B cell (primary cell): ENCODE measurements at regions not wholly inside any gene's neighbourhood (a gene's known extent, or its start where the extent isn't known, plus 50 kb on each side); places are given as distances from the start of the nearest gene placed in this dataset.

Source experiments
- ATAC-seq: fragments of 200-7000 bp; cut with Tn5 transposase; one replicate; pipeline ENCODE4 v1.10.0; 2021; ENCODE audit warnings: low read depth, mild to moderate bottlenecking, moderate number of reproducible peaks, moderate library complexity
- CTCF ChIA-PET: fragments of 350-600 bp; sonication (Branson Sonifier 250); formaldehyde crosslinking; loops from one replicate; lab custom pipeline; 2021; ENCODE audit warnings: antibody characterized with exemption, inconsistent platforms; lab: Charles Lee
- POLR2A ChIA-PET: fragments of 350-600 bp; sonication (Branson Sonifier 250); formaldehyde crosslinking; loops from one replicate; lab custom pipeline; 2021; ENCODE audit warnings: antibody characterized with exemption; lab: Charles Lee
- DNase-seq: peaks from one replicate; pipeline ENCODE4 v3.0.0; 2013
- H2AFZ ChIP-seq: 2 replicates; pipeline ENCODE4 v1.6.1; 2012; ENCODE audit warnings: mild to moderate bottlenecking, low read depth, low read length; ENCODE audit not compliant: insufficient read depth, poor library complexity, severe bottlenecking
- H3K27ac ChIP-seq, 2 donors: 1 replicate in 1 of 2; 2 replicates in 1 of 2; pipeline ENCODE4 v1.5.1; 2012 to 2013; ENCODE audit warnings: low read length in 2 of 2, mild to moderate bottlenecking in 2 of 2, moderate library complexity in 1 of 2
- H3K27me3 ChIP-seq, 4 experiments: fragments of 200-600 bp in 1 of 4; sonication (generic) in 1 of 4; replicated peaks in 1 of 4; 1 replicate in 2 of 4; 2 replicates in 2 of 4; pipeline versions ENCODE4 v1.6.1 to v1.7.0; 2013 to 2016; ENCODE audit warnings: low read length in 3 of 4, mild to moderate bottlenecking in 2 of 4, mixed read lengths in 1 of 4, moderate library complexity in 1 of 4; ENCODE audit not compliant: insufficient read depth in 4 of 4, control insufficient read depth in 3 of 4; ENCODE audit errors: control extremely low read depth in 1 of 4
- H3K36me3 ChIP-seq, 2 experiments: replicated peaks in 1 of 2; 1 replicate in 1 of 2; 2 replicates in 1 of 2; pipeline versions ENCODE4 v1.6.1 to v1.7.1; 2013; ENCODE audit warnings: low read length in 1 of 2; ENCODE audit not compliant: insufficient read depth in 2 of 2, control insufficient read depth in 1 of 2; ENCODE audit errors: control extremely low read depth in 1 of 2, extremely low read depth in 1 of 2
- H3K4me1 ChIP-seq, 2 donors: fragments of 200-600 bp in 1 of 2; sonication (generic) in 1 of 2; 1 replicate in 1 of 2; 2 replicates in 1 of 2; pipeline versions ENCODE4 v1.5.1 to v1.6.1; 2013 to 2017; ENCODE audit warnings: low read length in 2 of 2; ENCODE audit not compliant: control insufficient read depth in 2 of 2, insufficient read depth in 2 of 2
- H3K4me2 ChIP-seq: replicated peaks from 2 replicates; pipeline ENCODE3; 2012; ENCODE audit warnings: mild to moderate bottlenecking, low read depth, low read length; ENCODE audit not compliant: poor library complexity, severe bottlenecking
- H3K4me3 ChIP-seq, 5 experiments: fragments of 200-600 bp in 1 of 5; sonication (generic) in 1 of 5; 1 replicate in 3 of 5; 2 replicates in 2 of 5; pipeline versions ENCODE4 v1.5.1 to v1.7.0; 2011 to 2016; ENCODE audit warnings: low read length in 4 of 5, mild to moderate bottlenecking in 4 of 5, low read depth in 2 of 5, control low read depth in 1 of 5, moderate library complexity in 1 of 5; ENCODE audit not compliant: insufficient read depth in 1 of 5; ENCODE audit errors: control extremely low read depth in 1 of 5, extremely low read depth in 1 of 5
- H3K79me2 ChIP-seq: fragments of 200-600 bp; sonication (generic); one replicate; pipeline ENCODE4 v1.6.0; 2016; ENCODE audit warnings: low read length; ENCODE audit not compliant: control insufficient read depth, insufficient read depth
- H3K9ac ChIP-seq: fragments of 200-600 bp; sonication (generic); 2 replicates; pipeline ENCODE4 v1.6.1; 2017; ENCODE audit warnings: mild to moderate bottlenecking, low read length, moderate library complexity
- H3K9me3 ChIP-seq, 3 donors: one replicate each; pipeline versions ENCODE4 v1.6.1 to v1.7.1; 2013; ENCODE audit warnings: low read length in 2 of 3; ENCODE audit not compliant: control insufficient read depth in 2 of 3, insufficient read depth in 1 of 3; ENCODE audit errors: control extremely low read depth in 1 of 3
- H4K20me1 ChIP-seq: 2 replicates; pipeline ENCODE4 v1.6.0; 2012; ENCODE audit warnings: mild to moderate bottlenecking, low read length; ENCODE audit not compliant: insufficient read depth, control insufficient read depth, poor library complexity, severe bottlenecking
- H3K27ac Mint-ChIP-seq: one replicate; pipeline ENCODE4 v1.8.0; 2021; ENCODE audit warnings: mixed read lengths
- H3K27me3 Mint-ChIP-seq: one replicate; pipeline ENCODE4 v1.8.0; 2021; ENCODE audit warnings: mixed read lengths
- H3K4me1 Mint-ChIP-seq: one replicate; pipeline ENCODE4 v1.8.0; 2021; ENCODE audit warnings: mixed read lengths
- H3K4me3 Mint-ChIP-seq: one replicate; pipeline ENCODE4 v1.8.0; 2021; ENCODE audit warnings: mixed read lengths
- H3K9me3 Mint-ChIP-seq: one replicate; pipeline ENCODE4 v1.8.0; 2022; ENCODE audit warnings: mixed read lengths; ENCODE audit not compliant: insufficient read depth
- CTCF ChIP-seq: fragments of 200-600 bp; IDR thresholded peaks from one replicate; pipeline ENCODE4 v1.8.0; 2022; ENCODE audit warnings: antibody characterized with exemption, mild to moderate bottlenecking
- EZH2 ChIP-seq: IDR thresholded peaks from 2 replicates; pipeline ENCODE4 v1.6.1; 2012; ENCODE audit warnings: borderline replicate concordance, low read depth, mild to moderate bottlenecking, moderate library complexity, low read length; ENCODE audit not compliant: insufficient read depth, poor library complexity, severe bottlenecking
- WGBS: methylation state at CpG from one replicate; pipeline ENCODE4 v1.1.5; 2013; ENCODE audit warnings: missing lambda C conversion rate; ENCODE audit not compliant: insufficient coverage; 5-methylcytosine and 5-hydroxymethylcytosine counted together
- intact Hi-C: fragments of 100-400 bp; cut with micrococcal nuclease; formaldehyde crosslinking; loops from one replicate; pipeline ENCODE4 v1.10.0; 2022

GRCh38 chr11:37496201-37496600 is 898.2 kb upstream of the RAG2 start:
- ChIA-PET CTCF (no interaction called here), POLR2A (no interaction called here)
- Histone ChIP-seq H2AFZ (no peak overlapping the region), H3K9me3 (no peaks in the 10 kb centered on the region), H3K27ac (no peak overlapping the region), H3K79me2 (no peaks in the 10 kb centered on the region), H3K4me1 (no peaks in the 10 kb centered on the region), H3K27me3 (no peaks in the 10 kb centered on the region), H4K20me1 (no peaks in the 10 kb centered on the region), H3K4me3 (no peak overlapping the region), H3K9ac (no peak overlapping the region), H3K4me2 (no peak overlapping the region), H3K36me3 (no peaks in the 10 kb centered on the region)
- peaks cover 5% of the 10 kb centered on the region for H3K9me3 Mint-ChIP-seq
- TF ChIP-seq EZH2 (no peak), CTCF (no peak)
- no CpG with 5 or more reads among the region's 1 CpG for WGBS
- DNase-seq = no peak
- no peaks in the 10 kb centered on the region for H3K27me3 Mint-ChIP-seq
- no peak overlapping the region for H3K4me3 Mint-ChIP-seq
- no peaks in the 10 kb centered on the region for H3K4me1 Mint-ChIP-seq
- intact Hi-C loops = no loop called here
- no peak for ATAC-seq
- no peak overlapping the region for H3K27ac Mint-ChIP-seq

- Mint-ChIP-seq H3K4me3 (no peak overlapping the region), H3K9me3 (no peaks in the 10 kb centered on the region), H3K27me3 (no peaks in the 10 kb centered on the region), H3K27ac (no peak overlapping the region), H3K4me1 (no peaks in the 10 kb centered on the region)
- Histone ChIP-seq H3K36me3 (no peaks in the 10 kb centered on the region), H2AFZ (no peak overlapping the region), H3K4me1 (no peaks in the 10 kb centered on the region), H3K27ac (no peak overlapping the region), H3K9ac (no peak overlapping the region), H4K20me1 (no peaks in the 10 kb centered on the region), H3K4me3 (no peak overlapping the region), H3K79me2 (no peaks in the 10 kb centered on the region), H3K9me3 (no peaks in the 10 kb centered on the region), H3K27me3 (no peaks in the 10 kb centered on the region), H3K4me2 (no peak overlapping the region)
- DNase-seq (no peak), ATAC-seq (no peak)
- intact Hi-C loops = no loop called here
- ChIA-PET POLR2A (no interaction called here), CTCF (no interaction called here)
- no peak for TF ChIP-seq CTCF
- no peak for TF ChIP-seq EZH2
Observed at GRCh38 chr11:37484298-37484697, 886.3 kb upstream of the RAG2 start.
